Activated CD4-positive, alpha-beta T cell treated with anti-CD3 and anti-CD28 coated beads for 24 hours (primary cell): ENCODE measurements at regions not wholly inside any gene's neighbourhood (a gene's known extent, or its start where the extent isn't known, plus 50 kb on each side); places are given as distances from the start of the nearest gene placed in this dataset.

Experiments
- DNase-seq, 2 donors: peaks; one replicate each; pipeline ENCODE4 v3.0.0-alpha.2; 2020; ENCODE audit warnings: low read depth in 2 of 2

DNA sequence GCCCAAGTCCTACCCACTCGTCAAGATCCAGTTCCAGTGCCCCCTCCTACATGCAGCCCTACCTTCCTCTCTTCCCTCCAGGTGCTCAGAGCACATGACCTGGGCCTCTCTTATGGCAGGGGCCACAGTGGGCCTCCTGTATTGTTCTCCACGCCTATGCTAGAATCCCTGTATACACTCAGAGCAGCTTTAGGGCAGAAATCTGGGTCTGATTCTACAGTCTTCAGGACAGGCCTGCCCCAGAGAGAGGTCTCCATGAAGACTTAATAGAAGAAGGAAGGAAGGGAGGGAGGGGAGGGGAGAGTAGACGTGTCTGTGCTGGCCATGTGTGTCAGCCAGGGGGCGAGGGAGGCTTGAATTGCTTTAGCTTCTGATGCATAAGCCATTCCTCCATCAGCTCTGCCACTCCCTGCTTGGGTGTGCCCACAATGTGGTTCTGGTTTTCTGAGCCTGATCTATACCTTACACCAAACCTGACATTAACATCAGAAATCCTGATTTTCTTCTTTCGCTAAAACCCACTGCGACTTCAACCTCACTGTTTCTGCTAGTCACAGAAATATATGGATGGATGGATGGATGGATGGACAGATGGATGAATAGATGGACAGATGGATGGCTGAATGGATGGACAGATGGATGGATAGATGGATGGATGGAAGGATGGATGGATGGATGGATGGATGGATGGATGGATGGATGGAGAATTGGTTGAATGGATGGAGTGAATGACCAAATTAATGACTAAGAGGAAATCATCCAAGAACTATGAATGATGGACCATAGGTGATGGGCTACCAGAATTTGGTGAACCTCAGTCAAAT, 56.6 kb upstream of the PRDM11 start:
- no peak for DNase-seq

DNA sequence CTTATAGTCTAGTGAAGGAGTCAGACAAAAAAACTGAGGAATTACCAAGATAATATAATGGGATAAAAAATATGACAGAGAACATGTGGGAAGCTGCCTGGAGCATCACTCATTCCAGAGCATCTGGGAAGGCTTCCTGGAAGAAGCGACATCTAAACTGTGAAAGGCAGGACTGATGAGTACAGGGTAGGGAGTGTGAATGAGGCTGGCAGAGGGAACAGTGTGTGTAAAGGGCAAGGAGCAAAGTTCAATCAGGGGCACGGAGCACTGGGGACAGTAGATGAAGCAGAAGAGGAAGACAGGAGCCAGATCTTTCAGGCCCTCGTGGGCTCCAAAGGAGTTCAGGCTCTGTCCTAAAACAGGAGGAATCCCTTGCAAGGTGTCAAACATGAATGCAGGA, 55.8 kb upstream of the PRDM11 start:
- DNase-seq, result no peak

DNA sequence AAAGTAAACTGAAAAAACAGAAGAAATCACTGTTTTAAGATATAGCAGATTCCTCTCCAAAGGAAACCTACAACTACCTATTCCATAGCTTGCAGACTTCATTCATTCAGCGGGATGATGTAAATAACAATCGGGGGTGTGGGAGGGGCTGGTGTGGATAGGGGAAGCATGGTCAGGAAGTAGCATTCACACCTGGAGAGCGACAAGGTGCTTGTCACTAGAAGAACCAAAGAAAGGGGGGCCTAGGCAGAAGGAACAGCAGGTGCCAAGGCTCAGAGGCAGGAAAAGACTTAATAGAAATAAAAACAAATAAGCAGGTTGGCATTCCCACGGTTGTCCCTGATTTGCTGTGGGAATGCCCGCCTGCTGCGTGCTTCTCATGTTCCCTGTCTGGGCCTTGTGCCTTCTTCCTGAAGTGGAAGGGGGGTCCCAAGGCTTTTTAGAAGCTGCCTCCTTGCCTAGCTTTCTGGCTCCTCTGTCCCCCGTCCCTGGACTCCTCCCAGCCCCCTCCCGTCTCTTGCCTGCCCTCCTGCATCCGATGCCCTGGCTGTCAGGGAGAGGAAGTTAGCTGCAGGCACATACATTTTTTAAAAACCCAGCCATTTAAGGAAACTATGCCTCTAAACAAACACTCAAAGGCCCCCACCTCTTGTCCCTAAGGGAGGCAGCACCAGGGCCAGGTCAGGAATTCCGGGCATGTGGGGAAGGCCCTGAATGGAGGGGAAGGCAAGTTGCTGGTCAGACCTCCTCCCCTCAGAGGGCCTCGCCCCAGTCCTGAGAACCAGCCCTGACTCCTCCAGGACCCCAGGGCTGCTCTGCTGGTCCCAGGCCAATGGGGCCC, 54.7 kb upstream of the PRDM11 start:
- no peak for DNase-seq

- DNase-seq, result no peak
Measured at GRCh38 chr11:45092404-45092785, 54.0 kb upstream of the PRDM11 start.

DNA sequence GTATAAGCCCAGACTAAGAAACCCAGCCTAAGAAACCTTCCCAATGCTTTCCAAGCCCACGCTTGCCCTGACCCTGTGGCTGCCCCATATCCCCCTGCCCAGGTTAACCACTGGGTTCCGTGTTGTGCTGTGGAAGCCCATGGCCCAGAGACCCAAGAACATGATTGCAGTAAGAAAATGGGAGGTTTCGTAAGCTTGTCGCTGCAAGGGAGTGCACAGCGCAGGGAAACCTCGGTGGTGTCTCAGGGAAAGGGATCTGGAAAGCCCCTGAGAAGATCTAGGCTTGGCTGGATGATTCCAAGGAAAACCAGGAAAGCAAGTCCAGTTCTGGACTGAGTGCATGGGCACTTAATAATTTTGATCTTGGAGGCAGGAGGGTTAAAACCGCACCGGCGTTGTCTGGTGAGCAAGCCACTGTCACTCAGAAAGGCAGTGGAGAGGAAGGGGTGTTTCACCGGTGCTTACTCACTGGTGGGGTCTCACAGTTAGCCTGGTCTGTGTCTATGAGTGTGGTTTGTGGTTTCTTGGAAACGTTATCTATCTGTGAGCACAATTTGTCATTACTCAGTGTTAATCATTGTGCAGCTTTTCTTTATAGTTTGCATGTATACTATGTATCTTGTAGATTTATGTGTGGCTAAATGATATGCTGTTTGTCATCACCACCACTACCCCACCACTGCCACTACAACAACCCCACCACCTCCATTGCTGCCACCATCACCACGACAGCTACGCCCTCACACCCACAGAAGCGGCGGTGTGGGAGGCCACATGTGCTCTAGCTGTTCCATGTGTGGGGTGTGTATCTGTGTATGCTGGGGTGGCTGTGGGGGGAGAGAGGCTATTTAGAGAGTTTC, 53.3 kb upstream of the PRDM11 start:
- DNase-seq, result no peak

DNA sequence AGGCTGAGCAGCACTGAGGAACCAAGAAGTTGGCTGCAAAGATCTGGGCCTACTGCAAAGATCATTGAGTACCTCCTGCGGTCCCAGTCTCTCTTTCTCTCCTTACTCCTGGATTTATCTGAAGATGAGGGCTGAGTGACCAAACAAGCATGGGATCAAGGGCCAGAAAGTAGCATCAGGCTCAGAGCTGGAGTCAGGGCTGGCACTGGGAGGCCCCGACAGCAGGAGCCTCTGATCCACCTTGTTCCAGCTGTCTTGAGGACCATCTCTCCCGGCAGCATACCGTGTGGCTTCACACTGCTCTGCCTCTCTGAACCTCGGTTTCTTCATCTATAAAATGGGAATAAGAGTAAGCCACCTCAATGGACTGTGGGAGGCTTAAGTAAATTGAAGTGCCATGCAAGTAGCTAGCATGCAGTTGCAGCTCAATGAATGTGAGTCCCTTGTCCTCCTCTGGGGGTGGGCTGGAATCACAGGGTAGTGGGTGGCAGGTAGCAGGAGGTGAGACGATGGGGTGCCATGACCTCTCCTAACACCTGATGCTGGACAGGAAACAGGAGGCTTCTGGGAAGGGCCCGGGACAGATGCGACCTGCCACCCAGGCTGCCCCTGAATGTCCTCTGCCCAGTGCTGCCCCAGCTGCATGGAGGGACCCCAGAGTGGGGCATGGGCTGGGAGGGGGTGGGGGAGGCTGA, 52.5 kb upstream of the PRDM11 start:
- no peak for DNase-seq

GRCh38 chr11:45094958-45095690, 51.3 kb upstream of the PRDM11 start:
- no peak for DNase-seq

DNA sequence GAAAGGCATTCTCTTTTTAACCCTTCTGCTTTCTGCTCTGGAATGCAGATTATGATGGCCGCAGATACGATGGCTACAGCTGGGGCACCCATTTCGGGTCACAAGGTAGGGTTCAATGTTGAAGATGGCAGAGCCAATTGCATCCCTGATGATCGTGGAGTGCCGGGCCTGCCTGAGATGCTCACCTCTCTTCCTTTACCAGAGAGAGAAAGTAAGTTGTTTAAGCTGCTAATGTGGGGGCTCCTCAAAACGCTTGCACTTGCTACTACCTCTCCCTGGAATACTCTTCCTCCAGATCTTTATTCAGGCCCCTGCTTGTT, 50.8 kb upstream of the PRDM11 start:
- no peak for DNase-seq

DNA sequence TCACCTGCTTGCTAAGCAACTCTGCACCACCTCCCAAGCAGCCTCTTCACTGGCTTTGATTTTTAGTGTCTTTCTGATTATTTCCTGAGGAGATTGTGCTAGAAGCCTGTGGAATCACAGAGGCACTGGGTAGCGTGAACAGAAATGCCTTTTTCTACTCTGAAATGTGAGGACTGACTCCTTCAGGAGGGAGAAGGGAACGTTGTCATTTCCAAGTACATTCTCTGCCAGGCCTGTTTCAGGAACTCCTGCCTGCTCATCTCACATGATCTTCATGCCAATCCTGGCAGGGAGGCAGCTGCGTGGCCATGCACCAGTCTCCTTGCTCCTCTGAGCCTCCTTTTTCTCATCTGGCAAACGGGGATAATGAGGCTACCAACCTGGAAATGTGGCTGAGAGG, 49.8 kb upstream of the PRDM11 start:
- no peak for DNase-seq
